Adrenal gland (tissue), 9 donors: ENCODE measurements at regions not wholly inside any gene's neighbourhood (a gene's known extent, or its start where the extent isn't known, plus 50 kb on each side); places are given as distances from the start of the nearest gene placed in this dataset.

Source experiments
- DNase-seq, 7 donors: peaks; one replicate each; pipeline ENCODE4 v3.0.0-alpha.2; 2019 to 2020
- H3K27ac ChIP-seq, 5 donors: fragments of 200-600 bp; sonication (generic) in 4 of 5; 1 replicate in 3 of 5; 2 replicates in 2 of 5; pipeline versions ENCODE4 v1.5.1 to v1.8.0; 2016 to 2020; ENCODE audit warnings: mild to moderate bottlenecking in 1 of 5
- H3K27me3 ChIP-seq: fragments of 200-600 bp; 2 replicates; pipeline ENCODE4 v1.8.0; 2021
- H3K36me3 ChIP-seq, 2 donors: fragments of 200-600 bp; replicated peaks in 1 of 2; 1 replicate in 1 of 2; 2 replicates in 1 of 2; pipeline versions ENCODE4 v1.5.1 to v1.8.0; 2018 to 2022
- H3K4me1 ChIP-seq, 2 donors: fragments of 200-600 bp; replicated peaks in 1 of 2; 1 replicate in 1 of 2; 2 replicates in 1 of 2; pipeline versions ENCODE4 v1.5.1 to v1.8.0; 2018 to 2021
- H3K4me3 ChIP-seq, 4 donors: fragments of 200-600 bp; sonication (generic) in 3 of 4; one replicate each; pipeline ENCODE4 v1.5.1; 2016 to 2018
- H3K9me3 ChIP-seq, 3 donors: fragments of 200-600 bp; sonication (generic) in 1 of 3; replicated peaks in 1 of 3; 1 replicate in 2 of 3; 2 replicates in 1 of 3; pipeline versions ENCODE4 v1.5.1 to v1.8.0; 2016 to 2021
- POLR2A ChIP-seq, 2 donors: fragments of 450-650 bp; IDR thresholded peaks; one replicate each; pipeline ENCODE4 v1.6.1; 2017; ENCODE audit warnings: antibody characterized with exemption in 2 of 2, mild to moderate bottlenecking in 2 of 2, moderate library complexity in 1 of 2
- WGBS, 4 donors: extraction: QIAGEN DNeasy Blood & Tissue Kit in 2 of 4; methylation state at CpG; one replicate each; pipeline versions ENCODE4 v1.1.5 to v1.1.7; 2013 to 2017; 5-methylcytosine and 5-hydroxymethylcytosine counted together
- intact Hi-C, 2 donors: fragments of 100-400 bp; cut with DNase I; formaldehyde crosslinking; loops; one replicate each; pipeline versions ENCODE4 v1.14.1 to v1.15.0; 2022 to 2023
- TF ChIP-seq, protein P1 (sequence below), 6 experiments: fragments of 450-650 bp in 4 of 6; fragments of 200-600 bp in 2 of 6; sonication (generic) in 1 of 6; IDR thresholded peaks; 1 replicate in 5 of 6; 2 replicates in 1 of 6; pipeline versions ENCODE4 v1.5.1 to v1.8.0; 2016 to 2021; ENCODE audit warnings: antibody characterized with exemption in 6 of 6, mild to moderate bottlenecking in 2 of 6, moderate library complexity in 1 of 6
- donor health status: healthy with polysubstance abuse.
- donor health status: Bipolar disorder and iron deficiency.
- donor health status: DM: yes; HTN: yes; CAD: no.
- donor health status: DM: no; HTN: no; CAD: no.
- donor health status: DM: no; HTN: no; CAD: no.

DNA sequence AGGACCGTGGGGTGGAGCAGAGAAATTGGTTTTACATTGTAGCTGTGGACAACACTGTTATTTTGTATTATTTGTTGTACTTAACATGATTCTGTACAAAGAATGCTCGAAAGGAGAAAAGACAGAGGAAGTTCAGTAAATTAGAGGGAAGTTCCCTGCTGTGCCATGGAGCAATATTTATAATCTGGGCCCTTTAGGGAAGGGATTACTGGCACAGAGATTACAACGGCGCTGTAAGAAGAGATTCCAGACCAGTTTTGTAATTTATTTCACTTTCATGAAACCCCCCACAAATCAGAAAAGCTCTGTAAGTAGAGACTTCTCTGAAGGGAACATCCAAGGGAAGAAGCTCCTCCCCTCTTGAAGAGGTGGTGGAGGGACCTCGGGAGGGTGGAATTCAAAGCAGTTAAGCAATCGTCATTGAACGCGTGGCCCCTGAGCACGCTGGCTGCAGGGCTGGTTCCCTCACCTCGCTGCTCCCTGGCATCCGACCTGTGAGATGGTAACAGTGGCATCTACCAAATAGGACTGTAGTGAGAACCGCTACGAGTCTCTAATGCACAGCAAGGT, 113.5 kb downstream of the KLF6 start:
- 69 to 76% (median 72%) methylated on average over 13 of the region's 13 CpGs for WGBS, 4 donors
- Histone ChIP-seq H3K4me1 (no peaks in the 10 kb centered on the region), H3K9me3 (no peaks in the 10 kb centered on the region), H3K27ac (no peak overlapping the region), H3K4me3 (no peak overlapping the region), H3K27me3 (no peaks in the 10 kb centered on the region), H3K36me3 (no peaks in the 10 kb centered on the region)
- DNase-seq: no peak
- no peak for TF ChIP-seq POLR2A (IDR thresholded peaks at IDR 0.05)
- TF ChIP-seq, protein P1, sequence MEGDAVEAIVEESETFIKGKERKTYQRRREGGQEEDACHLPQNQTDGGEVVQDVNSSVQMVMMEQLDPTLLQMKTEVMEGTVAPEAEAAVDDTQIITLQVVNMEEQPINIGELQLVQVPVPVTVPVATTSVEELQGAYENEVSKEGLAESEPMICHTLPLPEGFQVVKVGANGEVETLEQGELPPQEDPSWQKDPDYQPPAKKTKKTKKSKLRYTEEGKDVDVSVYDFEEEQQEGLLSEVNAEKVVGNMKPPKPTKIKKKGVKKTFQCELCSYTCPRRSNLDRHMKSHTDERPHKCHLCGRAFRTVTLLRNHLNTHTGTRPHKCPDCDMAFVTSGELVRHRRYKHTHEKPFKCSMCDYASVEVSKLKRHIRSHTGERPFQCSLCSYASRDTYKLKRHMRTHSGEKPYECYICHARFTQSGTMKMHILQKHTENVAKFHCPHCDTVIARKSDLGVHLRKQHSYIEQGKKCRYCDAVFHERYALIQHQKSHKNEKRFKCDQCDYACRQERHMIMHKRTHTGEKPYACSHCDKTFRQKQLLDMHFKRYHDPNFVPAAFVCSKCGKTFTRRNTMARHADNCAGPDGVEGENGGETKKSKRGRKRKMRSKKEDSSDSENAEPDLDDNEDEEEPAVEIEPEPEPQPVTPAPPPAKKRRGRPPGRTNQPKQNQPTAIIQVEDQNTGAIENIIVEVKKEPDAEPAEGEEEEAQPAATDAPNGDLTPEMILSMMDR (IDR thresholded peaks at IDR 0.05): no peak
- intact Hi-C loops: no loop called here

DNA sequence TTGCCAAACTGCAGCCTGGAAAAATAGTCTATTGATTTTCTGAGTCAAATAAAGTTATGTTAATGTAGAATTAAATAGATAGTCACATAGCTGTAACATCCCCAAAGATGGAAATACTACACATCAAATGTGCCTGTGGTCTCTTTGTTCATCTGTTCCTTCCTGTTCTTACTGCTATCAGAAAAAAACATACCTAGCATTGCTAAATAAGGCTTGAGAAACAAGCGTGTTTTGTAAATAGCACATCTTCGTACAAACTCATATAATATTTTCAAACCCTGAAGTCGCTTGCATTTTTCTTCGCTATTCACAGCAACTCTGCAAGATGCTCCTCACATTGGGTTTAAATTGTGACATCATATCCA, 116.1 kb downstream of the KLF6 start:
- H3K4me1 ChIP-seq: no peaks in the 10 kb centered on the region
- TF ChIP-seq, protein P1 (IDR thresholded peaks at IDR 0.05): no peak
- TF ChIP-seq POLR2A (IDR thresholded peaks at IDR 0.05): no peak
- H3K9me3 ChIP-seq: no peaks in the 10 kb centered on the region
- H3K36me3 ChIP-seq: no peaks in the 10 kb centered on the region
- 63 to 80% (median 75%) methylated on average over 4 of the region's 4 CpGs for WGBS, 4 donors
- H3K27ac ChIP-seq: no peak overlapping the region
- DNase-seq: no peak
- no peaks in the 10 kb centered on the region for H3K27me3 ChIP-seq
- intact Hi-C loops: no loop called here
- no peak overlapping the region for H3K4me3 ChIP-seq

DNA sequence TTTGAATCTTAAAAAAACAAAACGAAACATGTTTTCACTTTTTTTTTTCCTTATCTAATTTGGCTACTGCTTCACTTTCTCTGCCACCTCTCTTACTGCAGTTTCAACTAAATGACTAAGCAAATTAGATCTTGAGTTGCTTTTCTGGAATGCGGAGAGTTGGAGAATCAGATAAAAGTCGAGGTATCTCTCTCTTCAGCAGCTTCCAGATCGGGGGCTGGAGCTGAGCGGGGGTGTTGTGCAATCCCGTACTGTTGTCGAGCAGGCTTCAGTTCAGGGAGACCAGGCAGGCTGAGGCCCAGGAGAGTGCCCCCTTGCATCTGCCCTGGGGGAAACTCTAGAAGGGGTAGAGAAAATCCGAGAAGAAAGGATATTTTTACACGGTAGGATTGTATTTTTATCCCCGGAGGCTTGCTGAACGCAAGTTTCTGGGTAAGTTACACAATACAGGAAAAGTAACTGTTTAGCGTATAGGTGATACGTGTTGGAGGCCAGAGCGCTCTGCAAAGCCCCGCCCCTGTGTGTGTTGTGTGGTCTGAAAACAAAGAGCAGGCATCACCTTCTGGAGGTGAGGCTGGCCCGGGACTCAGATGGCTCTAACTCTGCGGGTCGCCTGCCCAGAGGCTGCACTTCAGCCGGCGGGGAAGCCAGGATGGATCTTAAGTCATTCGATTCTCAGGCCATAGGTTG, 116.6 kb downstream of the KLF6 start:
- Histone ChIP-seq H3K4me1 (no peaks in the 10 kb centered on the region), H3K36me3 (no peaks in the 10 kb centered on the region), H3K27me3 (no peaks in the 10 kb centered on the region), H3K27ac (no peak overlapping the region), H3K9me3 (no peaks in the 10 kb centered on the region), H3K4me3 (no peak overlapping the region)
- peak in 4 of 7 donors; percentile 24 to 58 (median 32) for DNase-seq
- intact Hi-C loops: no loop called here
- no peak for TF ChIP-seq POLR2A (IDR thresholded peaks at IDR 0.05)
- TF ChIP-seq, protein P1 (IDR thresholded peaks at IDR 0.05): no peak
- 50 to 62% (median 58%) methylated on average over 20 to 21 of the region's 21 CpGs for WGBS, 4 donors

DNA sequence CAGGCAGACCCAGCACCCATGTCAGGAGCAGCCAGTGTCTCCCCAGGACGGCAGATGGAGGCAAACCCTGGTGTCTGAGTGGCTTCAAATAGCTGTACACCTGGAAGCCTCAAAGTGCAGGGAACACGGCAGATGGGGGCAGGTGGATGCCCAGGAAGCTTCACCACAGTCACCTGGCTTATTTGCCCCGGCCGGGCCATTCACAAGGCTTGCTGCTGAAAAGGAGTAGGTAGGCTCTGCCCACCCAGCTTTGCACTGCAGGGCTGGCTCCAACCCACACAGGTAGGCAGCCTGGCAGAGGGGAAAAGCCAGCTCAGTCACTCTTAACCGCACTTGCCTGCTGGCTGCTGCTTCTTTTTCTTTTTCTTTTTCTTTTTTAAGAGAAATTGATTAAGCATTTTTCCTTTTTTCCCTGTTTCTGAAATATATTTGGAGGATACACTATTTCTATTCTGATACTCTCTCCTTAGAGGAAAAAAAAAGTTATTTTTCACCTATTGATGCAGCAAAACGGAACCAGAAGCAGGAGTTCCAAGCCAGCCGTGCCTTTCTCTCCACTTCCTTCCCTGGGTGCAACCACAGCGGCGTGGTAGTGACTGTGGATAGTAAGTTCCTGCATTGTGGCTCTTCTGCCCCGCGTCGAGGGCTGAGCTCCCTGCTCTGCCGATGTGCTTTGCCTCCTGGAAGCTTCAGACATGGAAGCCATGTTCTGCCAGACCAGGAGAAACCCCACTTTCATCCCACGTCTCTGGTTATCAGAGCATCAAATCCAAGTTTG, 118.3 kb downstream of the KLF6 start:
- 61 to 80% (median 77%) methylated on average over 12 to 14 of the region's 14 CpGs for WGBS, 4 donors
- Histone ChIP-seq H3K9me3 (no peaks in the 10 kb centered on the region), H3K4me3 (no peak overlapping the region), H3K4me1 (no peaks in the 10 kb centered on the region), H3K27me3 (no peaks in the 10 kb centered on the region), H3K36me3 (no peaks in the 10 kb centered on the region), H3K27ac (no peak overlapping the region)
- no peak for TF ChIP-seq POLR2A (IDR thresholded peaks at IDR 0.05)
- DNase-seq: peak in 2 of 7 donors; percentile 7 to 23
- intact Hi-C loops: no loop called here
